ENCODE measurements at regions not wholly inside any gene's neighbourhood (a gene's known extent, or its start where the extent isn't known, plus 50 kb on each side); places are given as distances from the start of the nearest gene placed in this dataset.

- no peak for TF ChIP-seq POLR2A (IDR thresholded peaks at IDR 0.05)
- TF ChIP-seq, protein P1, sequence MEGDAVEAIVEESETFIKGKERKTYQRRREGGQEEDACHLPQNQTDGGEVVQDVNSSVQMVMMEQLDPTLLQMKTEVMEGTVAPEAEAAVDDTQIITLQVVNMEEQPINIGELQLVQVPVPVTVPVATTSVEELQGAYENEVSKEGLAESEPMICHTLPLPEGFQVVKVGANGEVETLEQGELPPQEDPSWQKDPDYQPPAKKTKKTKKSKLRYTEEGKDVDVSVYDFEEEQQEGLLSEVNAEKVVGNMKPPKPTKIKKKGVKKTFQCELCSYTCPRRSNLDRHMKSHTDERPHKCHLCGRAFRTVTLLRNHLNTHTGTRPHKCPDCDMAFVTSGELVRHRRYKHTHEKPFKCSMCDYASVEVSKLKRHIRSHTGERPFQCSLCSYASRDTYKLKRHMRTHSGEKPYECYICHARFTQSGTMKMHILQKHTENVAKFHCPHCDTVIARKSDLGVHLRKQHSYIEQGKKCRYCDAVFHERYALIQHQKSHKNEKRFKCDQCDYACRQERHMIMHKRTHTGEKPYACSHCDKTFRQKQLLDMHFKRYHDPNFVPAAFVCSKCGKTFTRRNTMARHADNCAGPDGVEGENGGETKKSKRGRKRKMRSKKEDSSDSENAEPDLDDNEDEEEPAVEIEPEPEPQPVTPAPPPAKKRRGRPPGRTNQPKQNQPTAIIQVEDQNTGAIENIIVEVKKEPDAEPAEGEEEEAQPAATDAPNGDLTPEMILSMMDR (IDR thresholded peaks at IDR 0.05): no peak
These were observed 231.0 kb upstream of the JUN start for GRCh38 chr1:59014827-59015226.

Data from thyroid gland (tissue), 4 donors.